ENCODE measurements at regions not wholly inside any gene's neighbourhood (a gene's known extent, or its start where the extent isn't known, plus 50 kb on each side); places are given as distances from the start of the nearest gene placed in this dataset.
"Not testable (repeated sequence)": the region's sequence is repeated elsewhere in the genome, so short reads cannot be mapped to it uniquely, and the experiment has no call there.

DNA sequence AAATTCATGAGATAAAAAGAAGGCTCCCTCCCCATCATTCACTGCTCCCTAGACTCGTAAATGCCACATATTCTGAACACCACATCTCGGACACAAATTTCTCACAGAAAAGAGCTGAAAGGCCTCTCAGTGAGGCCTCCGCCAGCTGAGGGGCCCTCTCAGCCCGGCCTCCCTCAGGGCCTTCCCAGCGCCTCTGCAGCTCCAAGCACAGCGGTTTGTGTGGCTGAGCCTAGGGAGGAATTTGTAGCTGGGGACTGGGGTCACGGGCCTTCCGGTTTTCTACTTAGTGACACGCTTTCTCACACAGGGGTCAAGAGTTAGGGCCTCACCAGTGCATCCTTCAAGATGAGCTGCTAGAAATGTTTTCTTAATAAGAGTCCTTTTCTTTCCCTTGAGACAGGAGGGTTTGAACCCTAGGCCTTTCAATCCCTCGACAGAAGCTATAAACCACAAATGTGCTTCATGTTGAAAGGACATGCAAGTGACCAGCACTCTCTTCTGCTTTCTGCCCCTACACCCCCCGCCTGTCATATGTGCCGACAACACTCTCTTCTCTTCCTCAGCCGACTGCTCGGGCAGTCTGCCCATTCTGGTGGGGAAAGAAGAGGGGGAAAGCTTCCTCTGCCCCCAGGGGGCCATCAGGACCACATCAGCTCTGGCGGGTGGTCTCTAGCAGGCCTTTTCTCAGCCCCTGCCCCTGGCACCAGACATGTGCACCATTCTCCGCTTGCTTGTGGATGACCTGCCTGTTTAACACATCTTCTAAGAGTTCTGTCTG lies 104.9 kb downstream of the CHIC2 start:
- DNase-seq = no peak

DNA sequence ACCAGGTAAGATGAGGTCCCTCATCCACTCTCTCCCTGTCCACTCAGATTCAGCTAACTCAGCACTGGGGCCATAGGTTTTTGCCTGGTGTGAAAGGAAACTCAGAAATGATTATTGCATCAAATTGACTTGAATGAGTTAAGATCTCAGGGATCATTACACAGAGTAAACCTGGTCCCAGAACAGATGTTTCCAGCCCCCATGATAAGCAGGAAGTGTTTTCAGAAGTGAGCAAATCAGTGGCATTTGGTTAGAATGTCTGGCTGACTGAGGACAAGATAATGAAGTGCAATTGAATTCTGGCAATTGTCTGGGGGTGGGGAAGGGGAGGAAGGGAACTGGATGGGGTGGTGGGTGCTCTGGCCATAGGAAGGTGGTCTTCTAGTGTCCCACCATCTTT lies 108.0 kb downstream of the CHIC2 start:
- DNase-seq = no peak

DNA sequence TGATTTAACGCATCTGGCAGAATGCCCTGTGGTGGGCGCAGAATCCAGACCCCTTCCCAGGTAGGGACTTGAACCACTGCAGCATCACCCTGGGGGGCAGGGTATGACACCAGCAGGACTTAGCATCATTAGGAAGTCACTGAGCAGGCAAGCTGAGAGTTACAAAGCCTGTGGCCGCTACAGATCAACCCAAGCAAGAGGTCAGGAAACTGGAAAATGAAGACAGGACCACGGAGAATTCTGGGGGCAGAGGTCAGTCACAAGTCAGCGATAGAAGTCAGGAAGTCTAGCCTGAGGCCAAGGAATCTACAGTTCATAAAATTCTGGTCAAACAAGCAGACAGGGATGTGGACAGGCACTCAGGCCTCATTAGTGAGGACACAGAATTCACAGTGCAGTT lies 108.4 kb downstream of the CHIC2 start:
- DNase-seq = no peak

DNA sequence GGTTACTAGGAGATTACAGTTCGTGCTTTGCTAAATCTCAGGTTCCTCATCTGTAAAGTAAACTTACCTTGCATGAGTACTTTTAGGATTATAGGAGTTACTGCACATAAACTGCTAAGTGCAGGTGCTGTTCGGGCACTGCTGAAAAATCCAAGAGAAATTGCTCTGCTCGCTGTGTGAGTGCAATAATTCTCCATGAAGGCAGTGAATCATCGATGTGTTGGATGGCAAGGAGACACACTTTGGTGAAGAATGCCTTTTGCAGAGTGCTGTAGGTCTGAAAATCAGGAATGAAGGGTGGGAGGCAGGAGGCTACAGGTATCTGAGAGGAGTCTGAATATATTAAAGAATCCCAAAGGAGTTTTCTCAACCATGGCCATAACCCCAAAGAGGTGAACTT lies 113.0 kb downstream of the CHIC2 start:
- DNase-seq = no peak

DNA sequence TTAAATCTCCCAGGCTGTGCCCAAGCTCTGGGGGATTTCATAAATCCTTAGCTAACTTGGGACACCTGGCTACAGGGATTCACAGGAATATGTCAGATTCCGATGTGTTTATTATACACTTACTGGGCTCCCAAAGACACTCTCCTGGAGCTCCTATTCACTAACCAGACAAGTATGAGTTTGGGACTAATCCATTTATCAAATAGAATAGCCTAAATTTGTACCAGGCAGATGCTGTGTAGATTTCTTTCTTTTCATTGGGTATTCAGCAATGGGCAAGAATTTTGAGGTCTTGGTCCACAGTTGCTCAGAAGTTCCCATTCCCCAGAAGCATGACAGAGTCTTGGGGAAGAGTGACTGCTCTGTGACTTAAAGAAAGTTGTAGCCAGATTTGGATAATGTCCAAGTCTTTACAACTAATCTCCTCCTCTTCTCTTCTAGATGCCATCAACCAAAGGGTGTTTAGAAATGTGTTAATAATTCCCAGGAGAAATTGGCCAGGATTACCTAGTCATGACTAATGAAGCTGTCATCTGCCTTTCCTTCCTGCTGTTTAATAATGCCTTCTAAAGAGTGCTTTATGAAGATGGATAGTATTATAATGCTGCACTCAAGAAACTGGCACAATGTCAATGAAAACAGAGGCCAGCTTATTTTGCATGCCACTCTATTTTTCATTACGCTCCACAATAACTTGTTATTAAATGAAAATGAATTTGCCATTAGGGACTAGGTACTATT lies 120.9 kb downstream of the CHIC2 start:
- no peak for DNase-seq

DNA sequence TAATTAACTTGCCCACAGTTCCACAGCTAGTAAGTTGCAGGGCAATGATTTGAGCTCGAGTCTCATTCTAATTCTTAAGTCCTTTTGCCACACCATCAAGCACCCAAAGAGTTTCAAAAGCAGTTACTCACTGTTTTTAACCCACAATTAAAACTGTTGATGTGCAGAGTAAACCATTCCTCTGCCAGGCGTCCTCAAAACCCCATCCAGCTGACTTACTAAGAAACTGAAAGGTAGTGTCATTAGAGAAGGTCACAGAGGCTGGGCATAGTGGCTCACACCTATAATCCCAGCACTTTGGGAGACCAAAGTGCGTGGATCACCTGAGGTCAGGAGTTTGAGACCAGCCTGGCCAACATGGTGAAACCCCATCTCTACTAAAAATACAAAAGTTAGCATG lies 121.7 kb downstream of the CHIC2 start:
- DNase-seq = no peak

DNA sequence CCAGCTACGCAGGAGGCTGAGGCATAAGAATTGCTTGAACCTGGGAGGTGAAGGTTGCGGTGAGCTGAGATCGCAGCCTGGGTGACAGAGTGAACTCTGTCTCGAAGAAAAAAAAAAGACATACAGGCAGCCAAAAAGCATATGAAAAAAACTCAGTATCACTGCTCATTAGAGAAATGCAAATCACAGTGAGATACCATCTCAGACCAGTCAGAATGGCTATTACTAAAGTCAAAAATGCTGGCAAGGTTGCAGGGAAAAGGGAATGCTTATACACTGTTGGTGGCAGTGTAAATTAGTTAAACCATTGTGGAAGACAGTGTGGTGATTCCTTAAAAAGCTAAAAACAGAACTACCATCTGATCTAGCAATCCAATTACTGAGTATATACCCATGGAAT lies 123.1 kb downstream of the CHIC2 start:
- no peak for DNase-seq

DNA sequence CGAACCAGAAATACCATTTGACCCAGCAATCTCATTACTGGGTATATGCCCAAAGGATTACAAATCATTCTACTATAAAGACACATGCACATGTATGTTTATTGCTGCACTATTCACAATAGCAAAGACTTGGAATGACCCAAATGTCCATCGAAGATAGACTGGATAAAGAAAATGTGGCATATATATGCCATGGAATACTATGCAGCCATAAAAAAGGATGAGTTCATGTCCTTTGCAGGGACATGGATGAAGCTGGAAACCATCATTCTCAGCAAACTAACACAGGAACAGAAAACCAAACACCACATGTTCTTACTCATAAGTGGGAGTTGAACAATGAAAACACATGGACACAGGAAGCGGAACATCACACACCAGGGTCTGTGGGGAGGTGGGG lies 124.5 kb downstream of the CHIC2 start:
- DNase-seq = not testable (repeated sequence)

DNA sequence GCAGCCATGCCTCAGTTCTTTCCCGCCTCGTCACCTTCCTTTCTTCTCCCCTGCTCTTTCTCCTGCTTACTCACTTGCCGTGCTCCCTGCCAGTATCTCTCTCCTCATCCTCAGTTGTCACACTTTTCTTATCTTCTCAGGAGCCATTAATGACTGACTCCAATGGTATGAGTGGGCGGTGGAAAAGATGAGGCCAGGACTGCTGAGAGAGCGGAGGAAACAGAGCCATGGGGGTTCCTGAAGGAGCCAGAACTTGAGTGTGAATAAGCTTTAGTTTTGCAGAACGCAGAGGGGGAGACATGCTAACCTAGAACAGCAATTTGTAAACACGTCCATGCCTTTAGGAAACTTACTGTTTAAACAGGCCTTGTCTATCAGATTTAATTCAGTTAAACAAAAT lies 126.5 kb downstream of the CHIC2 start:
- no peak for DNase-seq

DNA sequence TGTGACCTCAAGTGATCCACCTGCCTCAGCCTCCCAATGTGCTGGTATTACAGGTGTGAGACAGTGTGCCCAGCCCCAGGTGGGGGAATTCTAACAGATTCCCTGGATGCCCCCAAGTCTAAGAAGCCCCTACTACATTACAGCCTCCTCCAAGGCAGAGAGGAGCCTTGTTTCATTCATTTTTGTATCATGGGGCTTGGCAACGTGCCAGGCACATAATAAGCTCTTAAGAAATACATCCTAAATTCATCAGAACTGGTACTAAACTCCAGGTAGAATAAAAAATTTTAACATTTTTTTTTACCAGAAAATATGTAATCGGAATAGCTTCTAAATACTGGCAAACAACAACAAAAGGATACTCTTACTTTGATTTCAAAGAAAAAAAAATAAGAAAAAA lies 127.1 kb downstream of the CHIC2 start:
- no peak for DNase-seq

DNA sequence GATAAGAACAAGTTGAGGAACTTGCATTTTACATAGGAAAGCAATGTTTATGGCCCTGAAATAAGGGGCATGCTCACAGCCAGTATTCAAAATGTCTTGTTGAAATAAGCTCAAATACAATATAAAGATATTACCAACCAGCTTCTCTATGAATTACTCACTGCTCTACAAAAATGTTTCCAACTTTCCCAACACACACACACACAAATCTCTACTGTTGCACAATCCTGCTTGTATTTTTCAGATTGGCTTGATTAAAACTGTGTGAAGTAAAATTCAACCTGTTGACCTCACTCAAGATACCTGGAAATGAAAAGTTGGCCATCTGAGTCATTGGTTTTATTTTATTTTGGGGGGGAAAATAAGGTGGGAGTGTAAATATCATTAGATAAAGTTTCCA lies 128.6 kb downstream of the CHIC2 start:
- no peak for DNase-seq

DNA sequence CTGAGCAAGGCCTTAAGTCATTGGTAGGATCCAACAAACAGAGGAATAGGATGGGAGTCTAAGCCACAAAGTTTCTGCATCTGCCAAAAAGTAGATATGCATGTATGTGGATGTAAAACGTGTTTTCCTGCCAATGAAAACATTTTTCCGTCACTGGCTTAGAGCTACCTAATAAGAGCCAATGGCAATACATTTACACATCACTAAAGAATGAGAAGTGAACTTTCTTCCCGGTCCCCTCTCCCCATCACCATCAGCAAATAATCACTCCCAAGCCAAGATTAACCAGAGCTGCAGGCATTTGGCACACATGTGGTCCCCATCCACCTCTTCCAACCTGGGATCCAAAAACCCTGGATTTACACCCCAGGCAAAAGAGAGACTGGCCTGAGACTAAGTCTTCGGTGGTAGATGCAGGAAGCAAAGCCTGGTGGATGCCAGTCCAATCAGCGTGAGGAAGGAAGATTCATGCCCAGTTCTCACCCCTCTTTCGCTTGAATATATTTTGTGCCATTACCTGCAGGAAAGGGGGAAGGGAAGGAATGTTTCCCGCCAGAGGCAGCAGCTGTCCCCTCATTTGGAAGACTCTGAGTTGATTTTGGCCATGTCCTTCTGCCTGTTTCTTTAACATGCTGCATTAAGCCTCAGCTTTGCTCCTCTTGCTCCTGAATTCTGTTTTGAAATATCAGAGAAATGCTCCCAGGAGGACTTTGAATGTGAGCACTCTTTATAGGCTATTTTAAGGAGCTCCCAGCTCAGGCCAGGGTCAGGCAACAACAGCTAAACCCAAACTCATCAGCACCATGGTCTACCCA lies 131.4 kb downstream of the CHIC2 start:
- DNase-seq = no peak

DNA sequence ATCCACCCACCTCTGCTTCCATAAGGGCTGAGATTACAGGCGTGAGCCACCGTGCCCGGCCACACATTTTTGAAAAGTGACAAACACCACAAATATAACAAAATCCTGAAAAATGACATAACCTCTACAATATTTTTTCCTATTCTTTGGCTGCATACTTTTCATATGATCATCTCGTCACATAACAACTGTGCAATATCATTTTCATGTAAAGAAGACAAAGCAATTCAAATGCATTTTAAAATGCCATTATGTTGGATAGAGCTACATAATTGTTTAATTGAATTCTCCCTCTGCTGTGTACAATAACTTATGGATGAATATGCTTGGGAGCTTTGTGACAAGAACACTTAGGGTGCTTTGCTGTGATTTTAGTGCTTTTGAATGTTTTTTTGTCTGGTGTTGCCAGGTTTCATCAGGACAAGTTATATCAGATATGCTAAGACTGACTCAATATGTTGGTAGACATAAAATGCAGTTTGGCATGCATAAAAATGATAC lies 132.9 kb downstream of the CHIC2 start:
- no peak for DNase-seq

DNA sequence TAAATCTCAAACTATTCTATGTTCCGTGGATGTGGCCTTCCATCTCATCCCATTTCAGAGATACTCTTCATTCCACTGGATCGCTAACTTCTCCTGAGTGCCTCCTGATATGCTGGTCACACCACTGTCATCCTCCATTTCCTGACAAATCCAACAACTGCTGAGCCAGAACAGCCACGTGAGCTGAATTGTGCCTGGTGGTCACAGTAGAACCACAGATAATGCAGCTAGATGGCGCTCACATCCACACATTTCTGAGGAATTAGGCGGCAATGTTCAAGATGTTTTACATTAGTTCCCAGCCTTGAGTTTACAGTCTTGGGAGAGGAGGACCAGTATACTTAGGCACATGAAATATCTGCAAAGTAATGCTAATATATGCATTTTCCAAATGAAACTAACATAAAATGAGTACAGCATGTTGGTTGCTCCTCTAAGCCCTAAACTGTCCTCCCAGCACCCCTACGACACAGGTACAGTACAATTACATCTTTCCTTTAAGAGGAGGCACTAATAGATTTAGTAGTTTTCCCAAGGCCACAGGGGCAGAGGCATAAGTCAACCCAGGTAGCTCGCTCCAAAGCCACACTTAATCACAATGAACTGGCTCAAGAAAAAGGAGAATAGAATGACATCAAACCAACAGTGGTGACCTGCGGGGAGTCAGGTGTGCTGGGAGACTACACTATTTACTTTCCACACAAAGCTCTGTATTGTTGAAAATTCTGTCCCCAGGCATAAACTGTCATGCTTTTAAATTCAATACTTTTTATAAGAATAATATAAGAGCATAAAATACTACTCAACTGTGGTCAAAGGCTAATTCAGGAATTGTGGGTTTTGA lies 134.2 kb downstream of the CHIC2 start:
- peak; percentile 73 for DNase-seq

DNA sequence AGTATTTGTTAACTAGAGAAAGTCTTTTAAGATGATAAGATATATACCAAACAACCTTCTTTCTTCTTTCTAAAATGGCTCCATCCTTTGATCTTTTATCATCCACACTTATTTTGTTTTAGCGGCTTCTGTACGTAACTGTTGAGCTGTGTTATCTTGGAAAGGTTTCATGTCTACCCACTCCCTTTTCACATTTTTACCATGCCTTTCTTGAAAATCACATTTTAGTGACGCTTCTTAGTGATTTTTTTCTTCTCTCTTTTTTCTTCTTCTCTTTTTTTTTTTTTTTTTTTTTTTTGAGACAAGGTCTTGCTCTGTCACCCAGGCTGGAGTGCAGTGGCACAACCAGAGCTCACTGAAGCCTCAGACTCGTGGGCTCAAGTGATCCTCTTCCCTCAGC lies 135.1 kb downstream of the CHIC2 start:
- DNase-seq = no peak

DNA sequence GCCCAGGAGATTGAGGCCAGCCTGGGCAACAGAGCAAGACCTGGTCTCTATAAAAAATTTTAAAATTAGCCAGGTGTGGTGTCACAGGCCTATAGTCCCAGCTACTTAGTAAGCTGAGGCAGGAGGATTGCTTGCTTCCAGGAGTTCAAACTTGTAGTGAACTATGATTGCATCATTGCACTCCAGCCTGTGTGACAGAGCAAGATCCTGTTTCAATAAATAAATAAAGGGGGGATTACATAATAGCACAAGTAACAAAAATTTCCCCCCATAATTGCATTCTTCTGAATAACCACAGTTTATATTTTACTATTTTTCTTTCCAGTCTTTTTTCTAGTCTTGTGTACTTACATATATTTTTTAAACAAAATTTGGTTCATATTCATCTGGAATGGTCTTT lies 135.6 kb downstream of the CHIC2 start:
- DNase-seq = peak; percentile 23

DNA sequence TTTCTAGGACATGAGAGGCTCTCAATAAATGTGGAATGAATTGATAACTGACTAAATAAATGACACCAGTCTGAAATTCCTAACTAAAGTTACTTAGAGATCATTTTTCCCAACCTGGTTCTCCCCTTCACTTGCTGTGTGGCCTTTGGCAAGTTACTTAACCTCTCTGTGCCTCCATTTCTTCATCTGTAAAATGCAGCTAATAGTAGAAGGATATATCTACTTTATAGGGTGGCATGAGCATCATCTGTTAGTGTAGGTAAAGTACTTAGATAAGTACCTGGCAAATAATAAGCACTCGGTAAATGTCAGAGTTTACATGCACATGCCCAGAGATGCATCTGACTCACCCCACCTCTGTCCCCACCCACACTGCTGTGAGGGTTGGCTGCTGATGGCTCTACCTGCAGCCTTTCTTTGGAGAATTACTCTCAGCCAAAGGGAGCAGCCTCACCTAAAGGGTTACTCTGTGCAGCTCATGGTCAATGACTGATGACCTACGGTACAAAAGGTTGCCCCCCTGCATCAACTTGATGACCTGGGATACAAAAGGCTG lies 139.3 kb downstream of the CHIC2 start:
- no peak for DNase-seq

DNA sequence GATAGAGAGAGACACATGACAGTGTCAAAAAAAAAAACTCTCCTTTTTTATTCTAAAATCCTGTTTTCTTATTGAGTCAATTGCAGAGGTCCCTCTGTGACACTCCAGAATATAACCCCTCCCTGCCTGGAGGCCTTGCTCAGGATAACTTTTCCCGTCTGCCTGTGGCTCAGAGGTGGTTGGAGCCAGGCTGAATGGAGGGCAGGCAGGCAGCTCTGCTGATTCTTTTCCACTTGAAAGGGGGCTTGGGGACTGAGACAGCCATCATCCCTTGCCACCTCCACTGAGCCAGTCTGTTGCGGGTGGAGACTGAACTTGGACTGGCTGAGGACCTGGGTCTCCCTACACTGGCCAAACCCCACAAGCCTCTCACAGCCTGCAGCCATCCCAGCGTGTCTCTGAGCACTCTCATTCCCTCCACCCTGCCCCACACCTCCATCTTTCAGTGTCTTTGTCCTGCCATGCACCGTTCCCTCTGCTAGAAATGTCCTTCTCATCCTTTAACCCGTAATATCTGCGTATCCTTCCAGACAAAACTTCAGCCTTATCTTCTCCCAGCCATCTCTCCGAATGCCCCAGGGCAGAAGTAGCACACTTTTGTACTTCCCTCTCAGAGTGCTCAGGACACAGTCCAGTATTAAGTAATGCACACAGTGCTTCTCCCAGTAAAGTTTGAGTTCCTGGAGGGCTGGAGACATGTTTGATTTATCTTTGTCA lies 139.9 kb downstream of the CHIC2 start:
- no peak for DNase-seq

DNA sequence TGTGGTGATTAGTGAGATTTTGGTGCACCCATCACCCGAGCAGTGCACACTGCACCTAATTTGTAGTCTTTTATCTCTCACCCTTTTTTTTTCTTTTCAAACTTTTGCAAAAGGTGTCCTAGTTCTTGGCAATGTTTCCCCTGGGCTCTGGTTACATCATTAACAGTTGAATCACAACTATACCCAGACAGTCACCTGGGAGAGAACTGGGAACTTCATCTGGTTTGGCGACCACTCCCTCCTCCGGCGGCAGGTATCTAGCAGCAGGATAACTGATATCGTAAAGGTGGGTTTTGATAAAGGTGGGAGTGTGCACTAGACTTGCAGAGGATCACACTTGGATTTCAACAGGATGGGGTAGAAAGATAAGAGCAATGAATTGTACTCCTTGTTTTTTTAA lies 140.5 kb downstream of the CHIC2 start:
- DNase-seq = no peak

DNA sequence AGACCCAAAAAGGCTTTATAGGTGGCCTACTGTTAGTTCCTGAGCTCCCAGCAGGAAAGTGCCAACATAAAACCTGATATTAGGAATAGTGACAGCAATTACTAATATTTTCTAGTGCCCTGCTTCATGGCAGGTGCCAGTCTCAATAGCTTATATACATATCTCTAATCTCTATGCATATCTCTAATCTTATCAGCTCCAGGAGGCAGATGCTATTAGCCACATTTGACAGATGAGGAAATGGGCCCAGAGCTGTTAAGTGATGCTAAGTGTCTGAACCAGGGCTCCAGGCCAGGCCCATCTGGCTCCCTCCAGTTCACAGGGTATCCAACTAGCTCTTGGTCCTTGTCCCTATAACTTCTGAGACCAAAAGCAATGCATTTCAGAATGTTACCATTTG lies 142.5 kb downstream of the CHIC2 start:
- DNase-seq = no peak

DNA sequence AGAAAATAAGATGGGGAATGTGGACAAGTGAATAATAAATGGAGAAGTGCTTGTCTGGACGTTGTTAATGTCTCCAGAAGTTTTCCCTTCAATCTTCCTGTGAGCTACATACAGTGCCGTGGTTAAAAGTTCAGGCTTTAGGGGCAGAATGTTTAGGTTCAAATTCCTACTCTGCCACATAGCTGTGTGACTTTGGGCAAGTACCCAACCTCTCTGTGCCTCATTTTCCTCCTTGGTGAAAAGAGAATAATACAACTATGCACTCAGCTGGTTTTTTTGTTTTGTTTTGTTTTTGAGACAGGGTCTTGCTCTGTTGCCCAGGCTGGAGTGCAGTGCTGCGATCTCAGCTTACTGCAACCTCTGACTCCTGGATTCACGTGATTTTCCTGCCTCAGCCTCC lies 143.5 kb downstream of the CHIC2 start:
- no peak for DNase-seq

DNA sequence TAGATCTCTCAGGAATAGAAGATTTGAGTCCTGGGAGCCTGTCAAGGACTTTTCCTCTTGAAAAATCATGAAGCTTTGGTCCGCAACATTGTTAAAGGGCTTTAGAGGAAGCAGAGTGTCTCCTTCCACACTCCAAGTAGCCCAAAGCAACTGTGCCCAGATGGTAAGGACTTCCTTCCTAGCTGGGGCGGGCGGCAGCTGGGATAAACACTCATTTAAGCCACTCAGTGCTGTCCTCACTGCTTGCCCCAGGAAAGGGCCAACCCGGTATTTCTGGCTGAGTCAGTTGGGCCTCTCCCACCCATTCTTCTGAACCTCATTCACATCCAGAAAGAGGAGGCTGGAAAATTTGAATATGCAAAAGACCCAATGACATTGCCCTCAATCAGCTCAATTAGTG lies 144.3 kb downstream of the CHIC2 start:
- DNase-seq = peak; percentile 50

Data from MV-4-11 (cell line).